GM12878 (cell line): ENCODE measurements at regions not wholly inside any gene's neighbourhood (a gene's known extent, or its start where the extent isn't known, plus 50 kb on each side); places are given as distances from the start of the nearest gene placed in this dataset.

ENCODE experiments used
- ATAC-seq: fragments of 200-7000 bp; cut with Tn5 transposase; 3 replicates; pipeline ENCODE4 v1.9.1; 2020; ENCODE audit warnings: mild to moderate bottlenecking, moderate library complexity
- BruUV-seq: library from RNA; stranded (reverse); fragments of 400-500 nt; replicated peaks from 2 replicates; lab custom pipeline; 2021; lab: Mats Ljungman, UMichigan
- CTCF ChIA-PET: fragments of 300-600 bp; sonication (Branson Sonifier 250); formaldehyde crosslinking; extraction: SDS; loops from one replicate; lab custom pipeline; 2021; ENCODE audit warnings: inconsistent platforms; lab: Yijun Ruan, JAX
- POLR2A ChIA-PET: fragments of 350-600 bp; formaldehyde crosslinking; extraction: SDS; loops from one replicate; lab custom pipeline; 2021; ENCODE audit warnings: inconsistent platforms; lab: Charles Lee
- RAD21 ChIA-PET: fragments of 300-600 bp; sonication (Branson Sonifier 250); formaldehyde crosslinking; loops from one replicate; lab custom pipeline; 2023; ENCODE audit warnings: antibody characterized with exemption; ENCODE audit not compliant: unreplicated experiment; lab: Charles Lee
- SMC1A ChIA-PET: fragments of 300-600 bp; sonication (Branson Sonifier 250); formaldehyde crosslinking; loops from one replicate; lab custom pipeline; 2023; ENCODE audit not compliant: unreplicated experiment, uncharacterized antibody; lab: Charles Lee
- DNase-seq: peaks from one replicate; pipeline ENCODE4 v3.0.0-alpha.2; 2011; ENCODE audit warnings: low read depth, low spot score
- FAIRE-seq: peaks from 3 replicates; lab custom pipeline; 2011; peaks lifted over from hg19 to GRCh38; lab: Jason Lieb, UNC
- H2AFZ ChIP-seq: 2 replicates; pipeline ENCODE4 v1.6.0; 2011; ENCODE audit warnings: low read depth, low read length, control low read depth; ENCODE audit not compliant: control insufficient read depth
- H3K27ac ChIP-seq: 2 replicates; pipeline ENCODE4 v1.5.1; 2011; ENCODE audit warnings: control low read depth; ENCODE audit not compliant: control insufficient read depth, insufficient read depth
- H3K27me3 ChIP-seq, 2 experiments: replicated peaks in 1 of 2; 2 replicates each; pipeline versions ENCODE4 v1.6.0 to v1.6.1; 2011; ENCODE audit warnings: low read length in 1 of 2; ENCODE audit not compliant: control insufficient read depth in 2 of 2, insufficient read depth in 2 of 2
- H3K36me3 ChIP-seq, 2 experiments: 2 replicates each; pipeline ENCODE4 v1.5.1; 2011; ENCODE audit warnings: low read length in 1 of 2; ENCODE audit not compliant: control insufficient read depth in 2 of 2, insufficient read depth in 2 of 2
- H3K4me1 ChIP-seq: 2 replicates; pipeline ENCODE4 v1.6.1; 2011; ENCODE audit warnings: mild to moderate bottlenecking, low read length, moderate library complexity, mixed read lengths; ENCODE audit not compliant: control insufficient read depth, insufficient read depth
- H3K4me2 ChIP-seq: 2 replicates; pipeline ENCODE4 v1.6.0; 2011; ENCODE audit warnings: control low read depth; ENCODE audit not compliant: control insufficient read depth, insufficient read depth
- H3K4me3 ChIP-seq: fragments of 200-600 bp; sonication (generic); 2 replicates; pipeline ENCODE4 v1.5.1; 2016
- H3K79me2 ChIP-seq: 2 replicates; pipeline ENCODE4 v1.6.0; 2011; ENCODE audit warnings: low read length; ENCODE audit not compliant: control insufficient read depth, insufficient read depth
- H3K9ac ChIP-seq: 2 replicates; pipeline ENCODE4 v1.8.0; 2011; ENCODE audit warnings: low read length, control low read depth, mixed read lengths; ENCODE audit not compliant: control insufficient read depth, insufficient read depth
- H3K9me3 ChIP-seq: replicated peaks from 3 replicates; pipeline ENCODE4 v1.5.1; 2011; ENCODE audit warnings: mild to moderate bottlenecking, low read length; ENCODE audit not compliant: control insufficient read depth, insufficient read depth
- H4K20me1 ChIP-seq: 2 replicates; pipeline ENCODE4 v1.6.0; 2011; ENCODE audit not compliant: control insufficient read depth, insufficient read depth
- BCL11A ChIP-seq: IDR thresholded peaks from 2 replicates; pipeline ENCODE4 v1.6.1; 2011; ENCODE audit warnings: low read depth, low read length
- BCL3 ChIP-seq: IDR thresholded peaks from 2 replicates; pipeline ENCODE4 v1.6.1; 2011; ENCODE audit warnings: borderline replicate concordance, low read depth, mild to moderate bottlenecking, moderate library complexity, low read length; ENCODE audit not compliant: insufficient read depth, poor library complexity, severe bottlenecking
- CBFB ChIP-seq: IDR thresholded peaks from 2 replicates; pipeline ENCODE4 v1.6.1; 2016; ENCODE audit warnings: antibody characterized with exemption, low read depth
- EZH2 ChIP-seq: IDR thresholded peaks from 2 replicates; pipeline ENCODE4 v1.6.1; 2012; ENCODE audit warnings: low read depth, mild to moderate bottlenecking, control low read depth, inconsistent platforms, low read length, borderline replicate concordance; ENCODE audit not compliant: control insufficient read depth
- MYC ChIP-seq: IDR thresholded peaks from 2 replicates; pipeline ENCODE4 v1.6.1; 2011; ENCODE audit warnings: mild to moderate bottlenecking, low read length, moderate library complexity, inconsistent platforms; ENCODE audit not compliant: insufficient read depth, insufficient replicate concordance, insufficient read length, severe bottlenecking
- SIX5 ChIP-seq: IDR thresholded peaks from 2 replicates; pipeline ENCODE4 v1.6.1; 2011; ENCODE audit warnings: mild to moderate bottlenecking, low read depth, low read length, moderate library complexity; ENCODE audit not compliant: severe bottlenecking
- SUPT20H ChIP-seq: IDR thresholded peaks from 2 replicates; pipeline ENCODE4 v1.6.1; 2011; ENCODE audit warnings: low read depth, mild to moderate bottlenecking, low read length, moderate library complexity, borderline replicate concordance; ENCODE audit not compliant: control insufficient read depth
- TCF3 ChIP-seq: IDR thresholded peaks from 2 replicates; pipeline ENCODE4 v1.6.1; 2012; ENCODE audit warnings: low read depth, mild to moderate bottlenecking, low read length, borderline replicate concordance; ENCODE audit not compliant: insufficient read depth
- WRNIP1 ChIP-seq: IDR thresholded peaks from 2 replicates; pipeline ENCODE4 v1.6.1; 2011; ENCODE audit warnings: low read depth, low read length, improper control_type of control experiment, borderline replicate concordance
- YBX1 ChIP-seq: fragments of 450-650 bp; IDR thresholded peaks from 2 replicates; pipeline ENCODE4 v1.6.1; 2016; ENCODE audit warnings: antibody characterized with exemption
- WGBS: methylation state at CpG from one replicate; pipeline ENCODE4 v1.1.6; 2016; ENCODE audit warnings: low lambda C conversion rate; ENCODE audit not compliant: insufficient replicate concordance, insufficient coverage; ENCODE audit errors: missing lambda C conversion rate; 5-methylcytosine and 5-hydroxymethylcytosine counted together
- in situ Hi-C: fragments of 300-500 bp; cut with MboI; formaldehyde crosslinking; loops from 9 replicates; pipeline ENCODE4 v1.14.3; 2018; ENCODE audit warnings: mixed read lengths
- intact Hi-C: fragments of 100-400 bp; cut with micrococcal nuclease; formaldehyde crosslinking; loops from one replicate; pipeline ENCODE4 v1.14.2; 2022; ENCODE audit not compliant: unreplicated experiment
- TF ChIP-seq, protein P1 (sequence below): fragments of 450-650 bp; IDR thresholded peaks from 2 replicates; pipeline ENCODE4 v1.6.1; 2017; ENCODE audit warnings: antibody characterized with exemption, mild to moderate bottlenecking, moderate library complexity

GRCh38 chr11:24297461-24297860 is 199.4 kb upstream of the LUZP2 start:
- ChIA-PET RAD21 (no interaction called here), CTCF (no interaction called here), POLR2A (no interaction called here), SMC1A (no interaction called here)
- H4K20me1 ChIP-seq: no peaks in the 10 kb centered on the region
- no peaks in the 10 kb centered on the region for H3K27me3 ChIP-seq
- no peaks in the 10 kb centered on the region for H3K36me3 ChIP-seq
- no peak overlapping the region for H3K9ac ChIP-seq
- no peaks in the 10 kb centered on the region for H3K9me3 ChIP-seq
- H3K4me1 ChIP-seq: no peaks in the 10 kb centered on the region
- DNase-seq: no peak
- no peak overlapping the region for H3K27ac ChIP-seq
- intact Hi-C loops: no loop called here
- no peak overlapping the region for H3K4me3 ChIP-seq
- TF ChIP-seq BCL3: no peak
- TF ChIP-seq CBFB: no peak
- no peak for TF ChIP-seq WRNIP1
- TF ChIP-seq SUPT20H: no peak
- no peak for TF ChIP-seq MYC
- TF ChIP-seq YBX1: no peak
- no peak for TF ChIP-seq EZH2
- TF ChIP-seq, protein P1, sequence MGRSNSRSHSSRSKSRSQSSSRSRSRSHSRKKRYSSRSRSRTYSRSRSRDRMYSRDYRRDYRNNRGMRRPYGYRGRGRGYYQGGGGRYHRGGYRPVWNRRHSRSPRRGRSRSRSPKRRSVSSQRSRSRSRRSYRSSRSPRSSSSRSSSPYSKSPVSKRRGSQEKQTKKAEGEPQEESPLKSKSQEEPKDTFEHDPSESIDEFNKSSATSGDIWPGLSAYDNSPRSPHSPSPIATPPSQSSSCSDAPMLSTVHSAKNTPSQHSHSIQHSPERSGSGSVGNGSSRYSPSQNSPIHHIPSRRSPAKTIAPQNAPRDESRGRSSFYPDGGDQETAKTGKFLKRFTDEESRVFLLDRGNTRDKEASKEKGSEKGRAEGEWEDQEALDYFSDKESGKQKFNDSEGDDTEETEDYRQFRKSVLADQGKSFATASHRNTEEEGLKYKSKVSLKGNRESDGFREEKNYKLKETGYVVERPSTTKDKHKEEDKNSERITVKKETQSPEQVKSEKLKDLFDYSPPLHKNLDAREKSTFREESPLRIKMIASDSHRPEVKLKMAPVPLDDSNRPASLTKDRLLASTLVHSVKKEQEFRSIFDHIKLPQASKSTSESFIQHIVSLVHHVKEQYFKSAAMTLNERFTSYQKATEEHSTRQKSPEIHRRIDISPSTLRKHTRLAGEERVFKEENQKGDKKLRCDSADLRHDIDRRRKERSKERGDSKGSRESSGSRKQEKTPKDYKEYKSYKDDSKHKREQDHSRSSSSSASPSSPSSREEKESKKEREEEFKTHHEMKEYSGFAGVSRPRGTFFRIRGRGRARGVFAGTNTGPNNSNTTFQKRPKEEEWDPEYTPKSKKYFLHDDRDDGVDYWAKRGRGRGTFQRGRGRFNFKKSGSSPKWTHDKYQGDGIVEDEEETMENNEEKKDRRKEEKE: no peak
- TF ChIP-seq SIX5: no peak
- no peak for TF ChIP-seq TCF3
- TF ChIP-seq BCL11A: no peak
- TF ChIP-seq, all 136 proteins: peak for 0
- no peak for ATAC-seq
- WGBS: 93% methylated on average over 2 of the region's 2 CpGs
- no peak for FAIRE-seq
- no TSS peak for BruUV-seq
- Histone ChIP-seq H2AFZ (no peak overlapping the region), H3K4me2 (no peak overlapping the region), H3K79me2 (no peaks in the 10 kb centered on the region)
- in situ Hi-C loops: no loop called here
